SK-N-MC (cell line): ENCODE measurements at regions not wholly inside any gene's neighbourhood (a gene's known extent, or its start where the extent isn't known, plus 50 kb on each side); places are given as distances from the start of the nearest gene placed in this dataset.

Source experiments
- DNase-seq: peaks from one replicate; pipeline ENCODE4 v3.0.0-alpha.2; 2011; ENCODE audit warnings: low read depth, low spot score
- H3K27ac ChIP-seq: fragments of 200-600 bp; sonication (generic); 2 replicates; pipeline ENCODE4 v1.5.1; 2016; ENCODE audit warnings: mixed run types
- H3K36me3 ChIP-seq: fragments of 200-600 bp; sonication (generic); 2 replicates; pipeline ENCODE4 v1.6.1; 2017; ENCODE audit warnings: antibody characterized with exemption, low read length, mixed read lengths; ENCODE audit not compliant: insufficient read depth
- H3K4me3 ChIP-seq: fragments of 200-600 bp; sonication (generic); 2 replicates; pipeline ENCODE4 v1.5.1; 2016
- H3K9ac ChIP-seq: fragments of 200-600 bp; sonication (generic); 2 replicates; pipeline ENCODE4 v1.8.0; 2017; ENCODE audit warnings: mixed run types, mixed read lengths; ENCODE audit not compliant: insufficient read length
- H3K9me3 ChIP-seq: fragments of 200-600 bp; sonication (generic); 2 replicates; pipeline ENCODE4 v1.6.1; 2017; ENCODE audit warnings: low read depth, mild to moderate bottlenecking, antibody characterized with exemption, low read length, moderate library complexity, mixed read lengths
- EZH2 ChIP-seq: fragments of 200-600 bp; sonication (generic); IDR thresholded peaks from one replicate; pipeline ENCODE4 v1.6.1; 2017; ENCODE audit warnings: antibody characterized with exemption
- FOXP2 ChIP-seq: optimal IDR thresholded peaks from 2 replicates; pipeline ENCODE3; 2011; ENCODE audit warnings: mild to moderate bottlenecking, moderate library complexity; ENCODE audit not compliant: insufficient read depth; ENCODE audit errors: extremely low read length, control extremely low read depth
- POLR2AphosphoS5 ChIP-seq: IDR thresholded peaks from 2 replicates; pipeline ENCODE4 v1.6.1; 2012; ENCODE audit warnings: mild to moderate bottlenecking, low read depth, low read length, borderline replicate concordance

GRCh38 chr7:136049818-136050461 lies 72.8 kb upstream of the MTPN start:
- Histone ChIP-seq H3K27ac (no peak overlapping the region), H3K9me3 (no peaks in the 10 kb centered on the region), H3K36me3 (no peaks in the 10 kb centered on the region), H3K9ac (no peak overlapping the region), H3K4me3 (no peak overlapping the region)
- TF ChIP-seq EZH2 (no peak), FOXP2 (no peak), POLR2AphosphoS5 (no peak)
- DNase-seq = no peak

GRCh38 chr7:136049117-136049516 lies 72.0 kb upstream of the MTPN start:
- no peak for DNase-seq
- Histone ChIP-seq H3K9me3 (no peaks in the 10 kb centered on the region), H3K4me3 (no peak overlapping the region), H3K36me3 (no peaks in the 10 kb centered on the region), H3K9ac (no peak overlapping the region), H3K27ac (no peak overlapping the region)
- no peak for TF ChIP-seq FOXP2
- TF ChIP-seq EZH2 = no peak
- no peak for TF ChIP-seq POLR2AphosphoS5

- H3K27ac ChIP-seq = no peak overlapping the region
- H3K36me3 ChIP-seq = no peaks in the 10 kb centered on the region
- no peak for DNase-seq
- no peaks in the 10 kb centered on the region for H3K9me3 ChIP-seq
- H3K4me3 ChIP-seq = no peak overlapping the region
- no peak for TF ChIP-seq FOXP2
- no peak for TF ChIP-seq POLR2AphosphoS5
- no peak for TF ChIP-seq EZH2
- H3K9ac ChIP-seq = no peak overlapping the region
Measured at GRCh38 chr7:136046548-136046947, 69.4 kb upstream of the MTPN start.

- Histone ChIP-seq H3K36me3 (no peaks in the 10 kb centered on the region), H3K27ac (no peak overlapping the region), H3K4me3 (no peak overlapping the region), H3K9me3 (no peaks in the 10 kb centered on the region), H3K9ac (no peak overlapping the region)
- no peak for DNase-seq
- TF ChIP-seq EZH2 (no peak), POLR2AphosphoS5 (no peak), FOXP2 (no peak)
Measured at GRCh38 chr7:136045992-136046391, 68.8 kb upstream of the MTPN start.

GRCh38 chr7:136045181-136045580 lies 68.0 kb upstream of the MTPN start:
- TF ChIP-seq FOXP2 (no peak), EZH2 (no peak), POLR2AphosphoS5 (no peak)
- no peak overlapping the region for H3K27ac ChIP-seq
- no peaks in the 10 kb centered on the region for H3K36me3 ChIP-seq

GRCh38 chr7:136039577-136040345 lies 62.6 kb upstream of the MTPN start:
- Histone ChIP-seq H3K4me3 (no peak overlapping the region), H3K9ac (no peak overlapping the region), H3K36me3 (no peaks in the 10 kb centered on the region), H3K27ac (no peak overlapping the region), H3K9me3 (no peaks in the 10 kb centered on the region)
- no peak for DNase-seq
- TF ChIP-seq EZH2 = no peak

More at GRCh38 chr7:136045181-136045580, 68.0 kb upstream of the MTPN start:
- no peak for DNase-seq
- H3K9ac ChIP-seq = no peak overlapping the region
- H3K4me3 ChIP-seq = no peak overlapping the region
- no peaks in the 10 kb centered on the region for H3K9me3 ChIP-seq

- no peaks in the 10 kb centered on the region for H3K9me3 ChIP-seq
- no peaks in the 10 kb centered on the region for H3K36me3 ChIP-seq
- no peak overlapping the region for H3K4me3 ChIP-seq
- H3K27ac ChIP-seq = no peak overlapping the region
- no peak overlapping the region for H3K9ac ChIP-seq
- TF ChIP-seq EZH2 = no peak
- no peak for TF ChIP-seq POLR2AphosphoS5
- DNase-seq = no peak
Measured at GRCh38 chr7:136036336-136036735, 59.2 kb upstream of the MTPN start.

- H3K27ac ChIP-seq = no peak overlapping the region
- no peak for DNase-seq
- no peak overlapping the region for H3K9ac ChIP-seq
- TF ChIP-seq EZH2 (no peak), FOXP2 (no peak), POLR2AphosphoS5 (no peak)
- no peaks in the 10 kb centered on the region for H3K9me3 ChIP-seq
- no peaks in the 10 kb centered on the region for H3K36me3 ChIP-seq
- no peak overlapping the region for H3K4me3 ChIP-seq
Measured at GRCh38 chr7:136034132-136034531, 57.0 kb upstream of the MTPN start.
